ENCODE measurements at regions not wholly inside any gene's neighbourhood (a gene's known extent, or its start where the extent isn't known, plus 50 kb on each side); places are given as distances from the start of the nearest gene placed in this dataset.

DNA sequence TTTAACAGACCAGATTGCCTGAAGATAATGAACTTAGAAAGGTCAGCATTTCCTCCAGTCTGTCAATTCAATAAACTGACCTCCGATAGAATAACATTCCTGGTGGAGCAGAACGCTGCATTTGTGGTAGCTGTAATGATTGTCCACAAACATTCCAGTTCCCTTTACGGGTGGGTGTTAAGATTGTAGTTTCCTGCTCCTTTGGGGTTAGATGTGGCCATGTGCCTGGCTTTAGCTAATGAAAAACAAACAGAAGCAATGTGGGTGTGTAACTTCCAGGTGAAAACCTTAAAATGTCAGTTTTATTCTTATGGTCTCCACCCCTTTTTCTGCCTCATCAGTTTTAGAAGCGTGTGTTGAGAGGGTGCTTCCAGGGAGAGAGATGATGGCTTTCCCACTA lies 217.3 kb upstream of the CRY1 start:
- Histone ChIP-seq H2BK5ac (ENCODE audit: low read depth, low read length) (no peak overlapping the region), H3K27me3 (replicated peaks in 1 of 4; ENCODE audit: control insufficient read depth in 3 of 4, extremely low read depth in 1 of 4, insufficient read depth in 3 of 4, low read length in 3 of 4) (peaks cover 0 to 2% (median under 1%) of the 10 kb centered on the region in 4 experiments; a peak in 2 of 7 replicates), H3K9ac (replicated peaks in 1 of 4; ENCODE audit: extremely low read depth in 1 of 4, low read depth in 3 of 4, low read length in 3 of 4) (no peak overlapping the region), H3K4ac (replicated peaks; ENCODE audit: insufficient read length, low read depth, low read length) (no peak overlapping the region), H3K56ac (replicated peaks; ENCODE audit: insufficient read length, low read depth, low read length) (no peak overlapping the region), H3K23me2 (ENCODE audit: low read depth, low read length) (no peaks in the 10 kb centered on the region), H3K4me1 (replicated peaks in 1 of 4; ENCODE audit: control insufficient read depth in 3 of 4, insufficient read depth in 4 of 4, low read length in 3 of 4) (peaks cover 0 to 8% (median 1%) of the 10 kb centered on the region in 4 experiments; a peak in 4 of 7 replicates), H3K18ac (ENCODE audit: extremely low read depth, low read length) (no peak overlapping the region), H4K8ac (ENCODE audit: extremely low read depth, insufficient read depth, low read length) (no peak overlapping the region), H3K4me2 (ENCODE audit: insufficient read depth in 1 of 2, low read depth in 2 of 2, low read length in 2 of 2) (no peak overlapping the region), H3K14ac (ENCODE audit: insufficient read length) (no peak overlapping the region), H3K27ac (ENCODE audit: low read depth, low read length) (no peak overlapping the region), H3K79me2 (ENCODE audit: control insufficient read depth in 1 of 2, insufficient read depth in 2 of 2, low read length in 2 of 2) (no peaks in the 10 kb centered on the region), H4K20me1 (replicated peaks in 1 of 2; ENCODE audit: control insufficient read depth in 1 of 2, insufficient read depth in 2 of 2, low read length in 2 of 2) (no peaks in the 10 kb centered on the region), H4K91ac (replicated peaks; ENCODE audit: insufficient read length, low read length) (no peak overlapping the region), H2AFZ (ENCODE audit: low read length) (no peak overlapping the region), H2AK5ac (ENCODE audit: low read depth, low read length) (no peak overlapping the region), H4K5ac (ENCODE audit: insufficient read length, low read depth, low read length) (no peak overlapping the region), H2BK15ac (ENCODE audit: low read length) (no peak overlapping the region), H3K23ac (ENCODE audit: insufficient read length) (no peak overlapping the region), H3K9me3 (ENCODE audit: insufficient read depth in 2 of 2, low read depth in 1 of 2, low read length in 1 of 2) (no peaks in the 10 kb centered on the region), H3K4me3 (ENCODE audit: extremely low read depth in 1 of 4, insufficient read depth in 2 of 4, low read depth in 3 of 4, low read length in 4 of 4) (no peak overlapping the region), H3K36me3 (ENCODE audit: control insufficient read depth in 2 of 4, insufficient read depth in 4 of 4, low read length in 3 of 4) (no peaks in the 10 kb centered on the region), H3K79me1 (ENCODE audit: low read depth, low read length) (no peaks in the 10 kb centered on the region), H2BK120ac (replicated peaks; ENCODE audit: low read depth, low read length) (no peak overlapping the region), H2BK20ac (ENCODE audit: low read length) (no peak overlapping the region), H2BK12ac (ENCODE audit: low read depth, low read length) (no peak overlapping the region)
- DNase-seq (ENCODE audit: low read depth in 1 of 2, low spot score in 2 of 2): no peak
- no peak for FAIRE-seq
- POLR2A ChIA-PET (ENCODE audit: partially characterized antibody): no interaction called here
- WGBS, 2 experiments (ENCODE audit: extremely low coverage in 1 of 2, insufficient coverage in 1 of 2, insufficient read length in 1 of 2, insufficient replicate concordance in 2 of 2, low coverage in 1 of 2, low lambda C conversion rate in 2 of 2, missing lambda C conversion rate in 1 of 2): 89% methylated on average over 4 of the region's 4 CpGs; no CpG with 5 or more reads in 1 of the 2 experiments
- CTCF ChIA-PET (ENCODE audit: partially characterized antibody): interaction anchor here (0.7 to 1.1 kb wide), 2 partner anchors 8 to 95 kb away, joined by 3 to 4 read pairs; no protein-coding TSS in a partner anchor
- TF ChIP-seq BRCA1 (IDR thresholded peaks at IDR 0.05; ENCODE audit: low read depth, low read length) (no peak), RFX5 (IDR thresholded peaks at IDR 0.05; ENCODE audit: borderline replicate concordance, low read depth, low read length) (no peak), CEBPB (IDR thresholded peaks at IDR 0.05; ENCODE audit: low read depth, low read length) (no peak), SUZ12 (IDR thresholded peaks at IDR 0.05; ENCODE audit: low read length) (no peak)

Measured in H1 (cell line).